Esophagus squamous epithelium (tissue), 4 donors: ENCODE measurements at regions not wholly inside any gene's neighbourhood (a gene's known extent, or its start where the extent isn't known, plus 50 kb on each side); places are given as distances from the start of the nearest gene placed in this dataset.

ENCODE experiments used
- CTCF ChIP-seq, 6 experiments: fragments of 450-650 bp in 4 of 6; fragments of 200-600 bp in 2 of 6; sonication (generic) in 2 of 6; IDR thresholded peaks; one replicate each; pipeline ENCODE4 v1.5.1; 2016 to 2019; ENCODE audit warnings: antibody characterized with exemption in 6 of 6, mild to moderate bottlenecking in 4 of 6, moderate library complexity in 4 of 6
- POLR2A ChIP-seq, 4 donors: fragments of 450-650 bp; IDR thresholded peaks; one replicate each; pipeline ENCODE4 v1.6.1; 2017; ENCODE audit warnings: antibody characterized with exemption in 4 of 4, mild to moderate bottlenecking in 4 of 4, moderate library complexity in 3 of 4

- TF ChIP-seq CTCF (IDR thresholded peaks at IDR 0.05): no peak
- TF ChIP-seq POLR2A (IDR thresholded peaks at IDR 0.05): no peak
Observed at GRCh38 chr6:65999288-65999791, 292.3 kb upstream of the EYS start.
